ENCODE measurements at regions not wholly inside any gene's neighbourhood (a gene's known extent, or its start where the extent isn't known, plus 50 kb on each side); places are given as distances from the start of the nearest gene placed in this dataset.

DNA sequence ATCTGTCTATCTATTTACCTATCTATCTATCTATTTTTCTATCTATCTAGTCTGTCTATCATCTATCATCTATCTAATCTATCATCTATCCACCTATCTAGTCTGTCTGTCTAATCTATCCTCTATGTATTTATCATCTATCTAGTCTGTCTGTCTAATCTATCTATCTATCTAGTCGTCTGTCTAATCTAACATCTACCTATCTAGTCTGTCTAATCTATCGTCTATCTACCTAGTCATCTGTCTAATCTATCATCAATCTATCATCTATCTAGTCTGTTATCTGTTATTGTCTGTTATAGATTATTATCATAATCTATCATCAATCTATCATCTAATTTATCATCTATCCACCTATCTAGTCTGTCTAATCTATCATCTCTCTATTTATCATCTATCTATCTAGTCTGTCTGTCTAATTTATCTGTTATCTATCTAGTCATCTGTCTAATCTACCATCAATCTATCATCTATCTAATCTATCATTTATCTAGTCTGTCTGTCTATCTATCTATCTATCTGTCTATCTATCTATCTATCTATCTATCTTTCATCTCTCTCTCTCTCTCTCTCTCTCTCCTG lies 80.2 kb upstream of the ZNF618 start:
- TF ChIP-seq GATA3 (IDR thresholded peaks at IDR 0.05; ENCODE audit: low read depth, low read length) (no peak), GATA2 (IDR thresholded peaks at IDR 0.05; ENCODE audit: low read depth, low read length) (no peak)

DNA sequence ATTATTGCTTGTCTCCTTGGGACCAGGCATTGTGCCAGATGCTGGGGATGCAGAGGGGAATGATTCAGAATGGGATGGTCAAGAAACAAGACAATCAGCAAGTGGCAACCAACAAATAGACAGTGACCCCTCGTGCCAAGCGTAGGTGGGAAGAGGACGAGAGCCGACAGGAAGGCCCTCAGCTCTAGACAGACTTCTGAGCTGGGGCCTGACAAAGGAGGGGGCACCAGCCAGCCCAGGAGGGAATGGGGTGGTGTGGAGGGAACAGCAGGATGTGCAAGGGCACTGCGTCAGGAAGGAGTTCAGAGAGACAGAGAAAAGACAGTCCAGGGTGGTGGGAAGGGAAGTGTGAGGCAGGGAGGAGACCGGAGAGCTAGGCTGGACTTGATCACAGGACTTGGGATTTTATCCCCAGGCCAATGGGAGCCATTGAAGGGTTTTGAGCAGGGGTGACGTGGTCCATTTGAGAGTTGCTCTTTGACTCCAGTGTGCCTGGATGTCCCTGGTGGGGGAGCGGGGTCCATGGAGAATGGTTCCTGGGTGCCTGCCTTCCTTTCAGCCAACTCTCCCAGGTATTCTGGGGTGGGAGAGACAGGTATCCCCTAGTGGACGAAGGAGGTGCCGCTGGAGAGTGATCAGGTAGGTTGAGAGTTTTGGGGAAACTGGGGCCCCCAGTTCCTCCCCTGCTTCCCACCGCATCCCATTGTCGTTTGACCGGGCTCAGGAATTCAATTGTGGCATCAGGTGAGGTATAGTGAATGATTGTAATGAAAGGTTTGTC lies 79.3 kb upstream of the ZNF618 start:
- no peak for TF ChIP-seq GATA3 (IDR thresholded peaks at IDR 0.05; ENCODE audit: low read depth, low read length)
- no peak for TF ChIP-seq GATA2 (IDR thresholded peaks at IDR 0.05; ENCODE audit: low read depth, low read length)

DNA sequence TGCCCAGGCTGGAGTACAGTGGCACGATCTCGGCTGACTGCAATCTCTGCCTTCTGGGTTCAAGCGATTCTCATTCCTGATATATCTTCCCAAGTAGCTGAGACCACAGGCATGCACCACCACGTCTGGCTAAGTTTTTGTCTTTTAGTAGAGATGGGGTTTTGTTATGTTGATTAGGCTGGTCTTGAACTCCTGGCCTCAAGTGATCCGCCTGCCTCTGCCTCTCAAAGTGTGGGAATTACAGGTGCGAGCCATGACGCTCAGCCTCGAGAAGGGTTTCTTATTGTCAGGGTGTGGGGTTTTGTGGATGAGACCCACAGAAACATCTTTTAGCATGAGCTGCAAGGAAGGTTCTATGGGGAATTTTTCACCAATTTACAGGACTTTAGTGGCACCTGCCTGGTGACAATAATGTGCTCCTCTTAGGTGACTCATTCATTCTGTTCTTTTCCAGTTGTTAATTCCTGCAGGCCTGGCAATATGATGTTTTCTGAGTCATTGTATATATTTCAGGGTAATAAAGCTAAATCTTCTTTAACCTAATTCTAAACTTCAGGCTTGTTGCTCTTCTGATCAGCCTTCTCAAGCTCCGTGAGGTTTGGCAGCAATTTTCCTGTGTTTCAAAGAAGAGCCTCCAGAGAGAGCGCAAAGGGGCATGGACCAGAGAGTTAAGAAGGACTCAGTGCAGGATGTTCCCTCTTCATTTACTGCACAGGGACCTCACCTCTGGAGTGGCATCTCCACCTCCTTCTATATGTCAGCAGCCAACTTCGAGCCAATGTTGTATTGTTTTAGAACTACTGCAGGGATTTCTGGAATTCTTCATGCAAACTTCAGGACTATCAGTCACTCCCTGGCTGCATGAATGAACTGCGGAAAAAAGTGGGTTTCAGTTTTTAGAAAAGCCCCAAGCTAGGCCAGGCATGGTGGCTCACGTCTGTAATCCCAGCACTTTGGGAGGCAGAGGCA lies 77.8 kb upstream of the ZNF618 start:
- no peak for TF ChIP-seq GATA3 (IDR thresholded peaks at IDR 0.05; ENCODE audit: low read depth, low read length)
- TF ChIP-seq GATA2 (IDR thresholded peaks at IDR 0.05; ENCODE audit: low read depth, low read length), result no peak

GRCh38 chr9:113800276-113800675 lies 75.8 kb upstream of the ZNF618 start:
- TF ChIP-seq GATA2 (IDR thresholded peaks at IDR 0.05; ENCODE audit: low read depth, low read length) (no peak), GATA3 (IDR thresholded peaks at IDR 0.05; ENCODE audit: low read depth, low read length) (no peak)

GRCh38 chr9:113803811-113804589 lies 72.1 kb upstream of the ZNF618 start:
- TF ChIP-seq GATA2 (IDR thresholded peaks at IDR 0.05; ENCODE audit: low read depth, low read length) (no peak), GATA3 (IDR thresholded peaks at IDR 0.05; ENCODE audit: low read depth, low read length) (no peak)

DNA sequence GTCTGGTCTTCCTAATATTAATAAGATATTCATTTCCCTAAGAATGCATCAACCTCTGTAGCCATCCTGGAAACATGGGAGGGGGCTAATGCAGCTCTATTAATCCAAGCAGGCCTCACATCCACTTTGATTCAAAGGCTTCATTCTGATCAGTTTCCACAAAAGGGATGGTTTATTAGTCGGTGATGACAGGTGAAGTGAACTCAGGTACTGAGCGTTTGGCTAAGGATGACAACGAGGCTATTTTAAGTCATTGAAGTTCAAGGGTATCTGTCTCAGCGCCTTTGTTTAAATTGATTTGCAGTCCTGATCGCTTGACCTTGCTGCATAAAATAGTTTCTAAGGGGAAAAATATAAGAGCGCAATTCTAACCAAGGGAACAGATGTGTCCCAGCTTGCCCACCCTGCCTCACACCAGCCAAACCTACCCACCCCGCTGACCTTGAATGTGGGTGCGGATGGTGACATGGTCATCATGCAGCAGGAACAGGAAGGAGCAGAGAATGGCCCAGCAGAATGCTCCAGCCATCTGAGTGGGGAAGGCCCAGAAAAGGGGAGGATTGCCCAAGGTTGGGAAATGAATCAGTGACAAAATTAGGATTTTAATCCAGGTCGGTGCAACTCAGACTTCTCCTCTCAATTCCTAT lies 70.5 kb upstream of the ZNF618 start:
- TF ChIP-seq GATA3 (IDR thresholded peaks at IDR 0.05; ENCODE audit: low read depth, low read length) (no peak), GATA2 (IDR thresholded peaks at IDR 0.05; ENCODE audit: low read depth, low read length) (no peak)

- no peak for TF ChIP-seq GATA3 (IDR thresholded peaks at IDR 0.05; ENCODE audit: low read depth, low read length)
- no peak for TF ChIP-seq GATA2 (IDR thresholded peaks at IDR 0.05; ENCODE audit: low read depth, low read length)
Observed at GRCh38 chr9:113807173-113808061, 68.7 kb upstream of the ZNF618 start.

DNA sequence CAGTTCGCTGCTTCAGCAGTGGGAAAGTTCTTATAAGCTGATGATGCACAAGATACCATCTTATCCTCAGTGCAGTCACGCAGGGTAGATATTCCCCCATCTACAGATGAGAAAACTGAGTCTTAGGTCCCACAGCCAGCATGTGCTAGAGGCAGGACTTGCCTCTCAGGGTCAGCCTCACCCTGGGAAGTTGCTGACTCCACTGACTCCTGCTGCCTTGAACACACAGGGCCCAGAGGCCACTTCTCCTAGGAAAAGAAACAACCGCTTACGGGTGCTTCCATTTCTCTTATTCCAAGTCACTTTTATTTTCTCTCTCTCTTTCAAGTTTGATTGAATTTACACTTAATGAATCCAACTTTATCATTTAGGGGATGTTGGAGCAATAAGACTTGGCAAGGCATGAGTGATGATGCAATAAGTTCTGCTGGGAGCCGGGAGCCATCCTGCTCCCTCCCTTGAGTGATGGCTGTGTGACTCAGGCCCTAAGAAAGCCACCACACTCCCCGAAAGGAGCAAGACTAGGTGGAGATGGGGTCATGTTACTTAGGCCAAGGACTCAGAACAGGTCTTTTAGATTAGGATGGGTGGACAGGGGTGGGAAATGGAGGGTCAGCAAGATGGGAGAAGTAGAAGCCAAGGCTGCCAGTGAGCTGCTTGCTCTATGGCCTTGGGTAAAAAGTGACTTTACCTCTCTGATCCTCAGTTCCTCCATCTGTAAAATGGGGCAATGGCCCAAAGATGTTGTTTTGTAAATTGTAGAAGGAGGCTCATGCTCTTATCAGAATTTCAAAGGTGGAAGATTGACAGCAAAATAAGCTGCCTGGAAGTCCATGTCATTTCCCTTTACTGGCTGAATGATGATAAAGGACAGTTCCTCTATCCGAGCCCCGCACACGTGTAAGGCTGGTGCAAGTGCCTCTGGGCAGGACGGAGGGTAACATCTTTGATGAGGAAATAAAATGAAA lies 67.4 kb upstream of the ZNF618 start:
- TF ChIP-seq GATA3 (IDR thresholded peaks at IDR 0.05; ENCODE audit: low read depth, low read length), result no peak
- no peak for TF ChIP-seq GATA2 (IDR thresholded peaks at IDR 0.05; ENCODE audit: low read depth, low read length)

DNA sequence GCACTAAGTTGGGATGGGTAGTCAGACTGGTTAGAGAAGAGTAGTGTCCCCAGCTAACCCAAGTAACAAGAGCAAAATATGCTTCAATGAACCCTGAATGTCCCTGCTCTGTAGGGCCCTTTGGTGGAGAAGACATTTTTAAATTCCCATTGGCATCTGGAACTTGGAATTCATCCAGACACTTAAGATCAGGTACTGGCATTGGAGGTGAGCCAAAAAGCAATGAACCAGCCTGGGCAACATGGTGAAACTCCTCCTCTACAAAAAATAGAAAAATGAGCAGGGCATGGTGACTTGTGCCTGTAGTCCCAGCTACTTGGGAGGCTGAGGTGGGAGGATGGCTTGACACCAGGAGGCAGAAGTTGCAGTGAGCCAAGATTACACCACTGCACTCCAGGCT lies 58.9 kb upstream of the ZNF618 start:
- TF ChIP-seq GATA3 (IDR thresholded peaks at IDR 0.05; ENCODE audit: low read depth, low read length) (no peak), GATA2 (IDR thresholded peaks at IDR 0.05; ENCODE audit: low read depth, low read length) (no peak)

- TF ChIP-seq GATA2 (IDR thresholded peaks at IDR 0.05; ENCODE audit: low read depth, low read length), result no peak
- TF ChIP-seq GATA3 (IDR thresholded peaks at IDR 0.05; ENCODE audit: low read depth, low read length), result no peak
Observed at GRCh38 chr9:113818391-113818790, 57.7 kb upstream of the ZNF618 start.

- TF ChIP-seq GATA3 (IDR thresholded peaks at IDR 0.05; ENCODE audit: low read depth, low read length) (no peak), GATA2 (IDR thresholded peaks at IDR 0.05; ENCODE audit: low read depth, low read length) (no peak)
Observed at GRCh38 chr9:113822315-113822714, 53.8 kb upstream of the ZNF618 start.

All from SH-SY5Y (cell line).